ENCODE measurements at regions not wholly inside any gene's neighbourhood (a gene's known extent, or its start where the extent isn't known, plus 50 kb on each side); places are given as distances from the start of the nearest gene placed in this dataset.
"Not testable (repeated sequence)": the region's sequence is repeated elsewhere in the genome, so short reads cannot be mapped to it uniquely, and the experiment has no call there.

GRCh38 chr14:103260629-103261124 is 73.4 kb upstream of the EIF5 start:
- DNase-seq (ENCODE audit: low spot score): no peak

- DNase-seq (ENCODE audit: low spot score): no peak
Observed at GRCh38 chr14:103267226-103267910, 66.7 kb upstream of the EIF5 start.

GRCh38 chr14:103271189-103271588 is 62.8 kb upstream of the EIF5 start:
- DNase-seq (ENCODE audit: low spot score): no peak

- DNase-seq (ENCODE audit: low spot score): peak; percentile 31
Observed at GRCh38 chr14:103273145-103273744, 60.8 kb upstream of the EIF5 start.

GRCh38 chr14:103273745-103274615 is 60.1 kb upstream of the EIF5 start:
- DNase-seq (ENCODE audit: low spot score): peak; percentile 36

GRCh38 chr14:103275000-103275399 is 59.0 kb upstream of the EIF5 start:
- DNase-seq (ENCODE audit: low spot score): no peak

- no peak for DNase-seq (ENCODE audit: low spot score)
Observed at GRCh38 chr14:103277931-103278330, 56.1 kb upstream of the EIF5 start.

GRCh38 chr14:103279142-103280025 is 54.7 kb upstream of the EIF5 start:
- peak; percentile 62 for DNase-seq (ENCODE audit: low spot score)

GRCh38 chr14:103280278-103280928 is 53.6 kb upstream of the EIF5 start:
- DNase-seq (ENCODE audit: low spot score): no peak

- peak; percentile 71 for DNase-seq (ENCODE audit: low spot score)
Observed at GRCh38 chr14:103281496-103282231, 52.4 kb upstream of the EIF5 start.

GRCh38 chr14:103282309-103282708 is 51.7 kb upstream of the EIF5 start:
- DNase-seq (ENCODE audit: low spot score): not testable (repeated sequence)

- no peak for DNase-seq (ENCODE audit: low spot score)
Observed at GRCh38 chr14:103282932-103283331, 51.1 kb upstream of the EIF5 start.

- no peak for DNase-seq (ENCODE audit: low spot score)
Observed at GRCh38 chr14:103283916-103284315, 50.1 kb upstream of the EIF5 start.

All from iPS-NIHi11 (cell line).